ENCODE measurements at regions not wholly inside any gene's neighbourhood (a gene's known extent, or its start where the extent isn't known, plus 50 kb on each side); places are given as distances from the start of the nearest gene placed in this dataset.

- no peak for DNase-seq (ENCODE audit: low read depth)
These were observed 171.6 kb upstream of the PLPP4 start for GRCh38 chr10:120285408-120285807.

DNA sequence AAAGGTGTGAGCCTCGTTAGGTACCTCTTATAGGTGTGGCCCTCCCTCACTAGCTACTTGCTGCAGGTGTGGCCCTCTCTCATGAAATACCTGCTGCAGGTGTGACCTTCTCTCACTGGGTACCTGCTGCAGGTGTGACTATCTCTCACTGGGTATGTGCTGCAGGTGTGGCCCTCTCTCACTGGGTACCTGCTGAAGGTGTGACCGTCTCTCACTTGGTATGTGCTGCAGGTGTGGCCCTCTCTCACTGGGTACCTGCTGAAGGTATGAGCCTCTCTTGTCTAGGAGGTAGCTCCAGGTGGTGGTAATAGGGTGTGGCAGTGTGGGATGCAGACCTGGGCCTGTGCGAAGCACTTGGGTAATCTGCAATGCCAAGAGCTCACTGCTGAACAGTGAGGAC is 170.7 kb upstream of the PLPP4 start:
- no peak for DNase-seq (ENCODE audit: low read depth)

DNA sequence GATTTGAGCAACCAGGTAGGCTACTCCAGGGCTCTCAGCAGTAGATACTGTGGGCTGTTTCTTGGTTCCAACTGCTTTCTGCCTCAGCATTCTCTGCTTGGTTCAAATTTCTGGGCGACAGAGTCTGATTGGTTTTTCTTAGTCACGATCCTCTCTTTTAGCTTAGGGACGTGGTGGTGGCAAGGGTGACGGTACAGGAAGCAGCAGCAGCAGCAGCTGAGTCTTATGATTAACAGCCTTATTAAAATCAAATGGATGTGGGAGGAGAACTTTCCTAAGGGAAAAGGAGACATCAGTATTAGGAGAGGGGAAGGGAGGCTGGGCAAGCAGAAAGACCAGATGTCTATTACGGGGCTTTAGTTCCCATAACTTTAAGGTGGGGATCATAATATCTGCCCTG is 156.5 kb upstream of the PLPP4 start:
- DNase-seq (ENCODE audit: low read depth) = no peak

- no peak for DNase-seq (ENCODE audit: low read depth)
These were observed 148.4 kb upstream of the PLPP4 start for GRCh38 chr10:120308589-120308988.

GRCh38 chr10:120313715-120314114 is 143.3 kb upstream of the PLPP4 start:
- no peak for DNase-seq (ENCODE audit: low read depth)

DNA sequence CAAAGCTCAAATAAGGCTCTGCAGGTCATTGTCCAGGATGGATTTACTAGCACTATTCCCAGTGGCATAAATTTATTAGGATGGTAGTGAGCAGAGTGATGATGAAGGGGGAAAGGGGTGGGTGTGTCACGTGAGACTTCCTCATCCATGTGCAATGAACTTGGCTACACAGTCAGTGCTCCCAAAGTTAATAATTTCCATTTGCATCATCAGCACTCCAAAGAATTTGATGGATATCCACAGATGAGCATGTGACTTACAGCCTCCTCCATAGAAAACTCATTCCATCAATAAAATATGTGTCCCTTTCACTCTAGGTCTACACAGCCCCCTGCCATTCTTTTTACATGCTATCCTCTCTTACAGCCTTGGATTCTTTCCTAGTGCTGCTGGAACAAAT is 142.6 kb upstream of the PLPP4 start:
- no peak for DNase-seq (ENCODE audit: low read depth)

- DNase-seq (ENCODE audit: low read depth) = no peak
These were observed 138.2 kb upstream of the PLPP4 start for GRCh38 chr10:120318862-120319261.

GRCh38 chr10:120327675-120328074 is 129.4 kb upstream of the PLPP4 start:
- no peak for DNase-seq (ENCODE audit: low read depth)

- peak; percentile 3 for DNase-seq (ENCODE audit: low read depth)
These were observed 128.4 kb upstream of the PLPP4 start for GRCh38 chr10:120328647-120329046.

- DNase-seq (ENCODE audit: low read depth) = no peak
These were observed 121.5 kb upstream of the PLPP4 start for GRCh38 chr10:120335553-120335952.

GRCh38 chr10:120336306-120336910 is 120.6 kb upstream of the PLPP4 start:
- no peak for DNase-seq (ENCODE audit: low read depth)

DNA sequence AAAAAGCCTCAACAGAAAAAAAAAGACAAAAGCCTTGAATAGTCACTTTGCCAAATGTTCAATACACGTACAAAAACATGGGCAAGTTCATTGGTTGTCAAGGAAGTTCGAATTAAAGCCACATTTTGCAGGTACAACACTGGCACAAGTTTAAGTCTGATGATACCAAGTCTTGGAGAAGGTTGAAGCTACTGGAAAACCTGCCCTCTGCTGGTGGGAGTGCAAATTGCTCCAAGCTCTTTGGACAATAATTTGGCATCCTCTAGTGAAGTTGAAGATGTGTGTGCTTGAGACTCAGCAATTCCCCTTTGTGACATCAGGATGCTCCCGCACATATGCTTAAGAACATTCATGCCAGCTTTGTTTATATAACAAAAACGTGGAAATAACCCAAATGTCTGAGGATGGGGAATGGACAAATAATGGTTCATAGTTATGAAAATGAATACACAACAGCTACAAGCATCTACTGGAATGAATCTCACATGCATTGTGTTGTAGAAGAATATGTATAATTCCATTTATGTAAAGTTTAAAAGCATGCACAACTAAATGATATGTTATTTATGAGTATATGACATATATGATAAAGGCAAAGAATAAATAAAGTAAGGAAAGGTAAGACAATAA is 120.0 kb upstream of the PLPP4 start:
- peak; percentile 50 for DNase-seq (ENCODE audit: low read depth)

- no peak for DNase-seq (ENCODE audit: low read depth)
These were observed 114.8 kb upstream of the PLPP4 start for GRCh38 chr10:120342115-120342714.

- DNase-seq (ENCODE audit: low read depth) = no peak
These were observed 111.8 kb upstream of the PLPP4 start for GRCh38 chr10:120345186-120345585.

DNA sequence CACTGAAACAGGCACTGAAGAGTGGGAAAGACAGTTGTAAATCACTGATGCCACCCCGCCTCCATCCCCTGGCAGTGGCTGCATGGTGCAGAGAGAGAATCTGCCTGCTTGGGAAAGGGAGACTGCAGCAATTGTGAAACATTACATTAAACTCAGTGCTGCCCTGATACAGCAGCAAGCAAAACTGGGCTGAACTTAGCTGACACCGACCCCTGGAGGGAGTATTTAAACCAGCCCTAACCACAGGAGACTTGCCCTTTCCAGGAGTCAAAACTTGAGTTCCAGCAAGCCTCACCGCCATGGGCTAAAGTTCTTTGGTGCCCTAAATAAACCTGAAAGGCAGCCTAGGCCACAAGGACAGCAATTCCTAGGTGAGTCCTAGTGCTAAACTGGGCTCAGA is 109.4 kb upstream of the PLPP4 start:
- no peak for DNase-seq (ENCODE audit: low read depth)

DNA sequence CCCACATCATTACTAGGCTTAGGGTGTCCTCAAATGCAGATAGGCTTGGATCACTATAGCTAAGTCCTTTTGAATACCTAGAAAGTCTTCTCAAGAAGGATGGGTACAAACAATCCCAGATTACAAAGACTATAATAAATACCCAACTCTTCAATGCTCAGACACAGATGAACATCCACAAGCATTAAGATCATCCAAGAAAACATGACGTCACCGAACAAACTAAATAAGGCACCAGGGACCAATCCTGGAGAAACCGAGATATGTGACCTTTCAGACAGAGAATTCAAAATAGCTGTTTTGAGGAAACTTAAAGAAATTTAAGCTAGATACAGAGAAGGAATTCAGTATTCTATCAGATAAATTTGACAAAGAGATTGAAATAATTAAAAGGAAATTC is 108.0 kb upstream of the PLPP4 start:
- DNase-seq (ENCODE audit: low read depth) = no peak

GRCh38 chr10:120355425-120355824 is 101.6 kb upstream of the PLPP4 start:
- DNase-seq (ENCODE audit: low read depth) = no peak

GRCh38 chr10:120360571-120360970 is 96.5 kb upstream of the PLPP4 start:
- DNase-seq (ENCODE audit: low read depth) = no peak

- peak; percentile 66 for DNase-seq (ENCODE audit: low read depth)
These were observed 91.2 kb upstream of the PLPP4 start for GRCh38 chr10:120365872-120366271.

DNA sequence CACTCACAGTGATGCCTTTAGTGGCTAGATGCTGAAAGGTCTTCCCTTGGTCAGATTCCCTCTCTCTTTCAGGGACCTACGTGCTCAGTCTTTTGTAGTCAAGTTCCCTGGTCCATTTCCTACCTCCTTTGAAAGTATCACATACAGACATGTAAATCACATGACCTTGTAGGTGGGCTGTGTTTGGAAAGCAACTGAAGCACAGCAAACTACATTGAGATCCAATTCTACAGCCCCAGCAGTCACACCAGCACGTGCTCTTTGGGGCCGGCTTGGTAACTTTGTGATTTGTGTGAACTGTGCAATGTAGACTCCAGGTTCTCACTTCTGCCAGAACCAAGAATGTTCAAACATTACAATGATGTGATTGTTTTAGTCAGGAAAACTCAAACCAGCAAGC is 89.7 kb upstream of the PLPP4 start:
- no peak for DNase-seq (ENCODE audit: low read depth)

DNA sequence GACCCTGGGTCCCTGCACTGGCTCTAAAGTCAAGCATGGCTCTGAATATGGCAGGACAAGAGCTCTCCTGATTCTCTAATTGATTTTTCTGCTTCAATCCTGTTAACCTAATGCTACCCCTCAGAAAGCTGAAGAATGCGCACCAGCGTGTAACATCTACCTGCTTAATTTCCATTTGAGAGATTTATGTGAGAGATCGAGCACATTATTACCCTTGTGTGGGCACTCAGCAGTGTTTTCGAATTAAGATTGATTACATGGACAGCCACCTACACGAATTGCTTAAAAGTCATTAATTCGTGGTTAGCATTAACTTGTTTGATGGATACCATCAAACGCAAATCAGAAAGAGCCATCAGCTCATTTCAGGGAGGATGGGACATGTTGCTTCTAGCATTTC is 88.7 kb upstream of the PLPP4 start:
- DNase-seq (ENCODE audit: low read depth) = no peak

DNA sequence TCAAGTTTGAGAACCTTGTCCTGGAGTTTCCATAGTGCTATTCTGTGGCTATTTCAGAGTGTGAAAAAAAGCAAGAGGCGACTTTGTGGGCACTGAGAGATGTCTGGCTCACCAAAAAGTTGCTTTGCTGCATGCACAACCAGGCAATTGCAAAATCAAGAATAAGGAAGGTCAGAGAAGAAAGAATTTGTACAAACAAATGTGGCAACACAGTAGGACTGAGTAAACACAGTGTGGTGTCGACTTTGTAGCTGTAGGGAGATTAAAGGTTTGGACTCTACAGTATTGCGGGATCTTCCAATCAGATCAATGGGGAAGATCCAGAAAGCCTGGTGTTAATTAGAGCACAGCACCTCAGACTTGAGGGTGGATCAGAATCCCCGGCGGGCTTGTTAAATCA is 88.1 kb upstream of the PLPP4 start:
- no peak for DNase-seq (ENCODE audit: low read depth)

- DNase-seq (ENCODE audit: low read depth) = peak; percentile 26
These were observed 87.2 kb upstream of the PLPP4 start for GRCh38 chr10:120369856-120370276.

DNA sequence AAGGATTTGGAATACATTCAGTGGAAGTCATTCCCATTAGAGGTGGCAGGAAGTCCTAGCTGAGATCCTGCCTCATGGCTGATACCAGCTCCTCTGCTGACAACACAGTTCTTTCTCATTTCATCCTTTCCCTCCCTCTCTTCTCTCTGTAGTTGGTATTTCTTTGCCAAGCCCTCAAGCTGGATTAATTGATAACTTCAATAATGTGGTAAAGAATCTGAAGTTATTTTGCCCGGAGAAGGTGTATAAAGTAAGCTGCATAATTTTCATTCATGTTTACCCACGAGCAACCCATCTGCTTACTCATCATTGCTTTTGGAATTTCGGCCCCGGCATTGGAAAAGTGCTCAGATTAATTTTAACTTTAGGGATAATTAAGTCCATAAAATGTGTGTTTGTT is 85.2 kb upstream of the PLPP4 start:
- no peak for DNase-seq (ENCODE audit: low read depth)

Data from ELR (cell line).